HFFc6 (cell line): ENCODE measurements at regions not wholly inside any gene's neighbourhood (a gene's known extent, or its start where the extent isn't known, plus 50 kb on each side); places are given as distances from the start of the nearest gene placed in this dataset.

ENCODE experiments used
- DNase-seq: peaks from one replicate; pipeline ENCODE4 v3.0.0-alpha.2; 2018
- H3K27ac Mint-ChIP-seq: 2 replicates; pipeline ENCODE4 v1.8.0; 2020; ENCODE audit warnings: mild to moderate bottlenecking, mixed read lengths
- H3K27me3 Mint-ChIP-seq: 2 replicates; pipeline ENCODE4 v1.8.0; 2021; ENCODE audit warnings: mild to moderate bottlenecking, moderate library complexity, mixed read lengths; ENCODE audit not compliant: insufficient read depth
- H3K36me3 Mint-ChIP-seq: 2 replicates; pipeline ENCODE4 v1.8.0; 2021; ENCODE audit warnings: low read depth, mixed read lengths
- H3K4me1 Mint-ChIP-seq: 2 replicates; pipeline ENCODE4 v1.8.0; 2020; ENCODE audit warnings: low read depth, mixed read lengths
- H3K4me3 Mint-ChIP-seq: 2 replicates; pipeline ENCODE4 v1.8.0; 2020; ENCODE audit warnings: mild to moderate bottlenecking, moderate library complexity, mixed read lengths
- H3K9me3 Mint-ChIP-seq: 2 replicates; pipeline ENCODE4 v1.8.0; 2020; ENCODE audit warnings: mild to moderate bottlenecking, mixed read lengths
- CTCF ChIP-seq: fragments of 200-600 bp; sonication (generic); IDR thresholded peaks from 2 replicates; pipeline ENCODE4 v1.5.0; 2021; ENCODE audit warnings: antibody characterized with exemption, mild to moderate bottlenecking

DNA sequence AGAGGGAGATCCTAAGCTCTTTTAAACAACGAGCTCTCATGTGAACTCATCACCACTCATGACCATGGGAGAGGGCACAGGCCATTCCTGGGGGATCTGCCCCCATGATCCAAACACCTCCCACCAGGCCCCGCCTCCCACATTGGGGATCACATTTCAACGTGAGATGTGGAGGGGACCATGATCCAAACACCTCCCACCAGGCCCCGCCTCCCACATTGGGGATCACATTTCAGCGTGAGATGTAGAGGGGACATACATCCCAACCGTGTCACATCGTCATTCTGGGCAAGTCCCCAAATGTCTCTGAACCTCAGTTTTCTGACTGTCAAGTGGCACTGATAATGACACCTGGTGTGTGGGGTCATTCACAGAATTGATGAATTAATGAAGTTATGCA is 641.8 kb downstream of the CDH26 start:
- no peak overlapping the region for H3K4me3 Mint-ChIP-seq
- H3K4me1 Mint-ChIP-seq, result no peaks in the 10 kb centered on the region
- no peaks in the 10 kb centered on the region; the same call in 1 of the 2 replicates for H3K36me3 Mint-ChIP-seq
- TF ChIP-seq CTCF, result no peak
- no peak overlapping the region for H3K27ac Mint-ChIP-seq
- H3K27me3 Mint-ChIP-seq, result no peaks in the 10 kb centered on the region
- DNase-seq, result no peak
- peaks cover 68% of the 10 kb centered on the region for H3K9me3 Mint-ChIP-seq

- Mint-ChIP-seq H3K27ac (no peak overlapping the region), H3K9me3 (peaks cover 37% of the 10 kb centered on the region), H3K36me3 (peaks cover 1% of the 10 kb centered on the region; the same call in 1 of the 2 replicates), H3K27me3 (peaks cover 2% of the 10 kb centered on the region; the same call in 1 of the 2 replicates), H3K4me1 (no peaks in the 10 kb centered on the region), H3K4me3 (no peak overlapping the region)
- TF ChIP-seq CTCF, result no peak
- no peak for DNase-seq
These were observed 628.0 kb upstream of the CDH4 start for GRCh38 chr20:60624066-60624465.

- TF ChIP-seq CTCF, result no peak
- Mint-ChIP-seq H3K9me3 (peaks cover 35% of the 10 kb centered on the region), H3K36me3 (peaks cover 5% of the 10 kb centered on the region; the same call in 1 of the 2 replicates), H3K4me3 (no peak overlapping the region), H3K4me1 (no peaks in the 10 kb centered on the region), H3K27me3 (peaks cover 2% of the 10 kb centered on the region; the same call in 1 of the 2 replicates), H3K27ac (no peak overlapping the region)
- DNase-seq, result no peak
These were observed 624.1 kb upstream of the CDH4 start for GRCh38 chr20:60627751-60628565.

GRCh38 chr20:60628749-60629148 is 623.3 kb upstream of the CDH4 start:
- Mint-ChIP-seq H3K27ac (no peak overlapping the region), H3K9me3 (peaks cover 35% of the 10 kb centered on the region)
- no peak for TF ChIP-seq CTCF

GRCh38 chr20:60629206-60629605 is 622.9 kb upstream of the CDH4 start:
- peaks cover 4% of the 10 kb centered on the region; the same call in 1 of the 2 replicates for H3K27me3 Mint-ChIP-seq
- TF ChIP-seq CTCF, result no peak
- H3K36me3 Mint-ChIP-seq, result peaks cover 5% of the 10 kb centered on the region; the same call in 1 of the 2 replicates
- DNase-seq, result no peak
- no peaks in the 10 kb centered on the region for H3K4me1 Mint-ChIP-seq
- H3K4me3 Mint-ChIP-seq, result no peak overlapping the region
- no peak overlapping the region for H3K27ac Mint-ChIP-seq
- H3K9me3 Mint-ChIP-seq, result peaks cover 34% of the 10 kb centered on the region

More at GRCh38 chr20:60628749-60629148, 623.3 kb upstream of the CDH4 start:
- Mint-ChIP-seq H3K36me3 (peaks cover 5% of the 10 kb centered on the region; the same call in 1 of the 2 replicates), H3K4me3 (no peak overlapping the region), H3K27me3 (peaks cover 2% of the 10 kb centered on the region; the same call in 1 of the 2 replicates), H3K4me1 (no peaks in the 10 kb centered on the region)
- no peak for DNase-seq
